ENCODE measurements at regions not wholly inside any gene's neighbourhood (a gene's known extent, or its start where the extent isn't known, plus 50 kb on each side); places are given as distances from the start of the nearest gene placed in this dataset.

DNA sequence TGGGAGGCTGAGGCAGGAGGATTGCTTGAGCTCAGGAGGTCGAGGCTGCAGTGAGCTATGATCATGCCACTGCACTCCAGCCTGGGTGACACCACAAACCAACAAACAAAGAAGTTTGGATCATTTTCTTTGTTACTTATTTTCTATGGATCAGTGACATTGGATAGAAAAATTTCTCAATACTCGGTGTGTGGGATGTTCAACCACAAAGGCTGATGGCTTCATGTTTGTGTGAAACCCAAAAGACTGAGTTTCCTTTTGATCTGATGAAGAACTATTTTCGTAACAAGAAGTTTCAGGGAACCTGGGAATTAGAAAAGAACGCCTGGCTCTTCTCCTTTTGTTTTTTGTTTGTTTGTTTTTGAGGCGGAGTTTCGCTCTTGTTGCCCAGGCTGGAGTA is 104.0 kb downstream of the HOXA1 start:
- no peak overlapping the region for H3K4me3 ChIP-seq (ENCODE audit: low read depth, low read length)
- ChIA-PET POLR2A (no interaction called here), CTCF (no interaction called here)
- no peaks in the 10 kb centered on the region for H3K36me3 ChIP-seq (ENCODE audit: control insufficient read depth, insufficient read depth, low read length)
- TF ChIP-seq, protein P1, sequence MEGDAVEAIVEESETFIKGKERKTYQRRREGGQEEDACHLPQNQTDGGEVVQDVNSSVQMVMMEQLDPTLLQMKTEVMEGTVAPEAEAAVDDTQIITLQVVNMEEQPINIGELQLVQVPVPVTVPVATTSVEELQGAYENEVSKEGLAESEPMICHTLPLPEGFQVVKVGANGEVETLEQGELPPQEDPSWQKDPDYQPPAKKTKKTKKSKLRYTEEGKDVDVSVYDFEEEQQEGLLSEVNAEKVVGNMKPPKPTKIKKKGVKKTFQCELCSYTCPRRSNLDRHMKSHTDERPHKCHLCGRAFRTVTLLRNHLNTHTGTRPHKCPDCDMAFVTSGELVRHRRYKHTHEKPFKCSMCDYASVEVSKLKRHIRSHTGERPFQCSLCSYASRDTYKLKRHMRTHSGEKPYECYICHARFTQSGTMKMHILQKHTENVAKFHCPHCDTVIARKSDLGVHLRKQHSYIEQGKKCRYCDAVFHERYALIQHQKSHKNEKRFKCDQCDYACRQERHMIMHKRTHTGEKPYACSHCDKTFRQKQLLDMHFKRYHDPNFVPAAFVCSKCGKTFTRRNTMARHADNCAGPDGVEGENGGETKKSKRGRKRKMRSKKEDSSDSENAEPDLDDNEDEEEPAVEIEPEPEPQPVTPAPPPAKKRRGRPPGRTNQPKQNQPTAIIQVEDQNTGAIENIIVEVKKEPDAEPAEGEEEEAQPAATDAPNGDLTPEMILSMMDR (IDR thresholded peaks at IDR 0.05; ENCODE audit: insufficient read depth, low read depth, low read length), result no peak
- no peaks in the 10 kb centered on the region for H3K27me3 ChIP-seq (ENCODE audit: control insufficient read depth, insufficient read depth, low read length)
- no peak for DNase-seq (ENCODE audit: low read depth)

- CTCF ChIA-PET, result no interaction called here
- Histone ChIP-seq H3K4me3 (ENCODE audit: low read depth, low read length) (no peak overlapping the region), H3K36me3 (ENCODE audit: control insufficient read depth, insufficient read depth, low read length) (no peaks in the 10 kb centered on the region), H3K27me3 (ENCODE audit: control insufficient read depth, insufficient read depth, low read length) (no peaks in the 10 kb centered on the region)
- TF ChIP-seq, protein P1 (IDR thresholded peaks at IDR 0.05; ENCODE audit: insufficient read depth, low read depth, low read length), result no peak
- peak; percentile 1 for DNase-seq (ENCODE audit: low read depth)
- POLR2A ChIA-PET, result no interaction called here
Measured at GRCh38 chr7:26989897-26990670, 105.7 kb downstream of the HOXA1 start.

DNA sequence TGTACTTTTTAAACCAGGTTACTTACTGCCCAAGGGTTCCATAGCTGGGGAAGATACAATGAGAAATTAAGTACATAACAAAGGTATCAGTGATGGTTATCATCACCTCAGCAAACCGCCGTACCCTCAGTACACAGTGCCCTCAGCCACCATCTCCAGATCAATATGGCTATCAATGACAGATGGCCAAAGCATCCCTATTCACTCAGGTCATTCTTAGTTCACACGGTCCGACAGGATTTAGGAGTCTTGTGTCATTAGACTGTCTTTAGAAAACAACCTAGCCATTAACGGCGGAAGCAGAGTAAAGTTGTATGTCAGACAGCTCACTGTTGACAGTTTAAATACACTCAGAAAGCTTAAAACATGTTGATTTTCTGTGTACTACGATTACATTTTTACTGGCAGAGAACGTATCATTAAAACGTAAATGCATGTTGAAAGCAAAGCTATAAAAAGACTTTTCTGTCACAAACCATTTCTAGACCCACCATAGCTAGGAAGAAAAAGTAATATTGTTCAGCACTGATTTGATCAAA is 106.9 kb downstream of the HOXA1 start:
- H3K36me3 ChIP-seq (ENCODE audit: control insufficient read depth, insufficient read depth, low read length), result no peaks in the 10 kb centered on the region
- no peak overlapping the region for H3K4me3 ChIP-seq (ENCODE audit: low read depth, low read length)
- POLR2A ChIA-PET, result no interaction called here
- no peak for DNase-seq (ENCODE audit: low read depth)
- H3K27me3 ChIP-seq (ENCODE audit: control insufficient read depth, insufficient read depth, low read length), result no peaks in the 10 kb centered on the region
- TF ChIP-seq, protein P1 (IDR thresholded peaks at IDR 0.05; ENCODE audit: insufficient read depth, low read depth, low read length), result no peak
- CTCF ChIA-PET, result no interaction called here

DNA sequence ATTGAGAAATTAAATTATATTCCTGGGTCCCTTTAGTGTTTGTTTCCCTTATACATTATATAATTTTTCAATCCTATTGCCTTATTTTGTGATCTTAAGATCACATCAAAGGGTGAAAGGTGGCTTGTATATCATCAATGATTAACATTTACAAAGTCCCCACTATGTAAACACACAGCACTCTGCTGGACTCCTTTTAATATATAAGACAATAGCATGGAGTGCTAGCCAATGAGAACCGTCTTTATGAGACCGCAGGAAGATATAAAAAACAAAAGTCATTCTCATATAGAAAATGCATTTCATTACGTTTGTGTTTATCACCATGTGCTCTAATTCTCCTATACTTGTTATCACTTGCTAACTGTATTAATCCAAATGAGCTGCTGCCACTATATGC is 108.5 kb downstream of the HOXA1 start:
- TF ChIP-seq, protein P1 (IDR thresholded peaks at IDR 0.05; ENCODE audit: insufficient read depth, low read depth, low read length), result no peak
- Histone ChIP-seq H3K27me3 (ENCODE audit: control insufficient read depth, insufficient read depth, low read length) (no peaks in the 10 kb centered on the region), H3K4me3 (ENCODE audit: low read depth, low read length) (no peak overlapping the region), H3K36me3 (ENCODE audit: control insufficient read depth, insufficient read depth, low read length) (no peaks in the 10 kb centered on the region)
- POLR2A ChIA-PET, result no interaction called here
- CTCF ChIA-PET, result interaction anchor here (0.7 kb wide), 1 partner anchor 1095 kb away, joined by 3 read pairs; no protein-coding TSS in a partner anchor
- no peak for DNase-seq (ENCODE audit: low read depth)

DNA sequence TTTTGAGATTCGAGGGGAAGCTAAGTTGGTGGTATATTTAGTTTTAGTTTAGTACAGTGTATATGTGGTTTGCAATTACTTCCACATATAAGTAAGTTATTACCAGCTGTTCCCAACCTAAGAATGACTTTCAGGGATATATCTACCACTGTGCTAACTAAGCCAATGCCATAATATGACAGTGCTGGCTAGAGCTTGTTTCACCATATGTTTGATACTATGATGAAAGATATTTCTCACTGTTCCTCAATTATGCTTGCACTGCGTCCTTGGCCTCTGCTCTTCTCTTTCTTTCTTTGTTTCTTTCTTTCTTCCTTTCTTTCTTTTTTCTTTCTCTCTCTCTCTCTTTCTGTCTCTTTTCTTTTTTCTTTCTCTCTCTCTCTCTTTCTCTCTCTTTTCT is 113.8 kb upstream of the SKAP2 start:
- H3K27me3 ChIP-seq (ENCODE audit: control insufficient read depth, insufficient read depth, low read length), result no peaks in the 10 kb centered on the region
- DNase-seq (ENCODE audit: low read depth), result no peak
- POLR2A ChIA-PET, result no interaction called here
- H3K4me3 ChIP-seq (ENCODE audit: low read depth, low read length), result no peak overlapping the region
- TF ChIP-seq, protein P1 (IDR thresholded peaks at IDR 0.05; ENCODE audit: insufficient read depth, low read depth, low read length), result no peak
- H3K36me3 ChIP-seq (ENCODE audit: control insufficient read depth, insufficient read depth, low read length), result no peaks in the 10 kb centered on the region
- CTCF ChIA-PET, result interaction anchor here (0.7 to 0.9 kb wide), 2 partner anchors 12 to 74 kb away, joined by 3 read pairs; no protein-coding TSS in a partner anchor

Data from BJ (cell line).